Ishikawa (cell line): ENCODE measurements at regions not wholly inside any gene's neighbourhood (a gene's known extent, or its start where the extent isn't known, plus 50 kb on each side); places are given as distances from the start of the nearest gene placed in this dataset.

Source experiments
- CEBPB ChIP-seq: IDR thresholded peaks from 2 replicates; pipeline ENCODE4 v1.6.1; 2012
- CREB1 ChIP-seq: IDR thresholded peaks from 2 replicates; pipeline ENCODE4 v1.6.1; 2012; ENCODE audit warnings: low read depth
- EGR1 ChIP-seq: IDR thresholded peaks from 2 replicates; pipeline ENCODE4 v1.6.1; 2012
- EP300 ChIP-seq: IDR thresholded peaks from 2 replicates; pipeline ENCODE4 v1.6.1; 2012; ENCODE audit warnings: borderline replicate concordance
- FOXM1 ChIP-seq: IDR thresholded peaks from 2 replicates; pipeline ENCODE4 v1.6.1; 2012; ENCODE audit warnings: low read depth, borderline replicate concordance
- MAX ChIP-seq: IDR thresholded peaks from 2 replicates; pipeline ENCODE4 v1.6.1; 2012
- NFIC ChIP-seq: IDR thresholded peaks from 2 replicates; pipeline ENCODE4 v1.6.1; 2012
- RAD21 ChIP-seq: IDR thresholded peaks from 2 replicates; pipeline ENCODE4 v1.6.1; 2012; ENCODE audit warnings: low read depth
- REST ChIP-seq: IDR thresholded peaks from 2 replicates; pipeline ENCODE4 v1.6.1; 2012; ENCODE audit warnings: low read depth, mild to moderate bottlenecking
- TAF1 ChIP-seq: IDR thresholded peaks from 2 replicates; pipeline ENCODE4 v1.6.1; 2012; ENCODE audit warnings: low read depth, mild to moderate bottlenecking
- TCF12 ChIP-seq: IDR thresholded peaks from 2 replicates; pipeline ENCODE4 v1.6.1; 2012; ENCODE audit warnings: low read depth
- TEAD4 ChIP-seq: IDR thresholded peaks from 2 replicates; pipeline ENCODE4 v1.6.1; 2012
- YY1 ChIP-seq: IDR thresholded peaks from 2 replicates; pipeline ENCODE4 v1.6.1; 2012; ENCODE audit warnings: low read depth
- ZBTB7A ChIP-seq: IDR thresholded peaks from 2 replicates; pipeline ENCODE4 v1.6.1; 2012; ENCODE audit warnings: low read depth
- TF ChIP-seq, protein P1 (sequence below): IDR thresholded peaks from 2 replicates; pipeline ENCODE4 v1.6.1; 2012

DNA sequence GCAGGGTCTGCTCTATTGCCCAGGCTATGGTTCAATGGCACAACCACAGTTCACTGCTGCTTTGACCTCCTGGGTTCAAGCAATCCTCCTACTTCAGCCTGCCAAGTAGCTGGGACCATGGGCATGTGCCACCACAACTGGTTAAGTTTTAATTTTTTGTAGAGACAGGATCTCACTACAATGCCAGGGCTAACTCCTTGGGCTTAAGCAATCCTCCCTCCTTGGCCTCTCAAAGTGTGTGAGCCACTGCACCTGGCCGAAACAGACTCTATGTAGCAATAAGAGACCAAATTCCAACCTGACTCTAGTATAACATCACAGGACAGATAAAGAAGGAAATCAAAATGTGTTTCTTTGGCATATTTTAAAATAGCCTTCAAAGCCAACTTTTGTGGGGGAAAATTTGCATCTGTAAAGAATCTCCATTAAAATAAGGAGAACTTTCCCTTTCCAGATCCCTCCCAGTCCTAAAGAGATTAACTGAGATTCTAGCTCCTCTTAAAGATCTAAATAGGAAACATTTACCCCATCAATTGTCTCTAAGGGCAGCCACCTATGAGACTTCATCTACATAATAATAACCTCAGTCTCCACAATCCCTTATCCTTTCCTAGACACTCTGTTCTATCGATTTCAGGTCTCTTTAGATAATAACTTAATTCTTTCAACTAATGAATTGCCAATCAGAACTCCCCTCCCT, 94.7 kb upstream of the PLCB4 start:
- TF ChIP-seq CEBPB (no peak), MAX (no peak), TAF1 (no peak), EGR1 (no peak), RAD21 (no peak), TEAD4 (no peak), FOXM1 (no peak), TCF12 (no peak), EP300 (no peak), NFIC (no peak), REST (no peak), YY1 (no peak), ZBTB7A (no peak), CREB1 (no peak)
- TF ChIP-seq, protein P1, sequence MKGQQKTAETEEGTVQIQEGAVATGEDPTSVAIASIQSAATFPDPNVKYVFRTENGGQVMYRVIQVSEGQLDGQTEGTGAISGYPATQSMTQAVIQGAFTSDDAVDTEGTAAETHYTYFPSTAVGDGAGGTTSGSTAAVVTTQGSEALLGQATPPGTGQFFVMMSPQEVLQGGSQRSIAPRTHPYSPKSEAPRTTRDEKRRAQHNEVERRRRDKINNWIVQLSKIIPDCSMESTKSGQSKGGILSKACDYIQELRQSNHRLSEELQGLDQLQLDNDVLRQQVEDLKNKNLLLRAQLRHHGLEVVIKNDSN: no peak

DNA sequence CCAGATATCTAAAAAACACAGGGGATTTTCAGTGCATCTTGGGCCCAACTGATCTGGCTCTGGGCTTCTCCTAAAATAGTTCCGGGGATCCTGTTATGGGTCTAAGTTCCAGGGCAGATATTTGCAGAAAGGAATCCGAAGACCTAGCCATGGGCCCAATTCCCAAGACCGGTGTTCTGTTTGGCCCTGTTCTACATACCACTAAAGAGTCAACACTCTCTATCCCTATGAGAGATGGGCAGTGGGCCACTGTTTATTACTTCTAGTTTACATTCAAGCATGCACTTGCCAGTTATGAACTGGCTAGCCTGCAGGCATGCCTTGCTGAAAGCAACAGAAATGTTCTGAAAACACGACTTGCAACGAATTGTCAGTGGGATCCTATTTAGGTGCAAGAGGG, 87.4 kb upstream of the PLCB4 start:
- TF ChIP-seq ZBTB7A: no peak

GRCh38 chr20:8983478-8984345, 85.2 kb upstream of the PLCB4 start:
- TF ChIP-seq EP300: no peak
- TF ChIP-seq, protein P1: no peak
- TF ChIP-seq FOXM1: no peak
- TF ChIP-seq TAF1: no peak
- no peak for TF ChIP-seq NFIC
- TF ChIP-seq RAD21: no peak
- TF ChIP-seq EGR1: no peak
- TF ChIP-seq CREB1: no peak
- no peak for TF ChIP-seq YY1
- TF ChIP-seq REST: no peak
- TF ChIP-seq ZBTB7A: no peak
- TF ChIP-seq TCF12: no peak
- TF ChIP-seq MAX: no peak
- TF ChIP-seq TEAD4: no peak

GRCh38 chr20:8986631-8987030, 82.3 kb upstream of the PLCB4 start:
- TF ChIP-seq YY1 (no peak), CEBPB (no peak), RAD21 (no peak), CREB1 (no peak)

DNA sequence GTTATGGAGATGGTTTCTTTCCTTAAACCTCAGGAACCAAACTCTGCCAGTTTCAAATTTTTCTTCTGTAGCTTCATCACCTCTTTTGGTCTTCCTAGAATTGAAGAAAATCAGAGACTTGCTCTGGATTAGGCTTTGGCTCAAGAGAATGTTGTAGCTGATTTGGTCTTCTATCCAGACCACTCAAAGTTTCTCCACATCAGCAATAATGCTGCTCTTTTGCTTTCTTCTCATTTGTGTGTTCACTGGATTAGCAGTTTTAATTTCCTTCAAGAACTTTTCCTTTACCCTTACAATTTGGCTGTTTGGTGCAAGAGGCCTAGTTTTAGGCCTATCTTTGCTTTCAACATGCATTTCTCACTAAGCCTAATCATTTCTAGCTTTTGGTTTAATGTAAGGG, 78.1 kb upstream of the PLCB4 start:
- TF ChIP-seq TAF1 (no peak), TCF12 (no peak), EP300 (no peak), RAD21 (no peak)

DNA sequence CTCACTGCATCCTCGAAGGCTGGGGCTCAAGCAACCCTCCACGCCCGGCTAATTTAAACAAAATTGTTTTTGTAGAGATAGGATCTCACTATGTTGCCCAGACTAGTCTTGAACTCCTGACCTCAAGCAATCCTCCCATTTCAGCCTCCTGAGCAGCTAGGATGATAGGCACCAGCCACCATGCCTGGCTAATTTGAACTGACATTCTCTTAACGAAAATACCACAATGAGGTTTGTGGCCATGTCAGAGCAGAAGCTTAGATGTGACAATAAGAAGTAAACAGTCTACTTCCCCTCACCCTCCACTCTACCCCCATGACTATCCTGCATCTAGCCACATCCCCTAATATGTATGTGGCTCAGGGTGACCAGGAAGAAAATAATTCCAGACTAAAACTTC, 74.8 kb upstream of the PLCB4 start:
- TF ChIP-seq NFIC (no peak), MAX (no peak), RAD21 (no peak), EGR1 (no peak), YY1 (no peak), TAF1 (no peak)
